HG03196 (cell line): ENCODE measurements at regions not wholly inside any gene's neighbourhood (a gene's known extent, or its start where the extent isn't known, plus 50 kb on each side); places are given as distances from the start of the nearest gene placed in this dataset.

Experiments used
- ATAC-seq: cut with Tn5 transposase; IDR thresholded peaks from one replicate; pipeline ENCODE4 v1.9.1; 2021; ENCODE audit not compliant: unreplicated experiment

DNA sequence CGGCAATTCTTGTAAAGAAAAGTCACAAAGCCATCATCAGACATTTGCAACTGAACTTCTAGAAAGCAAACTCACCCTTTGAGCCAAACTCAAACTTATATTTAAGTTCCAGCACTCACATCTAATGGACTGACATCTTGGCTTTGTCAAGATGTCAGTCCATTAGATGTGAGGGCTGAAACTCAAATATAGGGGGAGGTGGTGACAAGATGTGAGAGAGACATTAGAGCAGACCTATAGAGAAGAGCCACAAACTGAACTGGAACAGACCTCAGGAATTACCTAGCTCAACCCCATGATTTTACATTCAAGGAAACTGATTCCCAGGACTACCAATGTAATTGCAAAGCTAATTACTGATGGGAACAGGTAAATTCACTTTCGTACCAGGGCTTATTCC is 543.8 kb downstream of the TNS1 start:
- no peak for ATAC-seq

DNA sequence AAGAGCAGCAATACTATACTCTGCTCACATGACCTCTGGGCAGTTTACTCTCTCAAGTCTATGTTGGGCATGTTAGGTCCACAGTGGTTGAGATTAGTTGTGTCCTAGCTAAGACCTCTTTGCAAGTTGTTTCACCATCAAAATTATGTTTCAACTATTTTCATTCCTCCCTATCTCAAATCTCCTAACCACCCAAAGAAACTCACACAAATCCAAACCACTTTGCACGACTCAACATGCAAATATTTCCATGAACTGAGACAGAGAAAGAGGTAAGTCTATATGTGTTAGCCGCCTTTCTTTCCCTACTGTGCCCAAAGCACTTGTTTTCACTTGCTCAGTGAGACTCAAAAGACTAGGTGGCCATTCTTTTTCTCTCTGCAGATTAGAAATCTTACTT is 546.8 kb downstream of the TNS1 start:
- no peak for ATAC-seq

DNA sequence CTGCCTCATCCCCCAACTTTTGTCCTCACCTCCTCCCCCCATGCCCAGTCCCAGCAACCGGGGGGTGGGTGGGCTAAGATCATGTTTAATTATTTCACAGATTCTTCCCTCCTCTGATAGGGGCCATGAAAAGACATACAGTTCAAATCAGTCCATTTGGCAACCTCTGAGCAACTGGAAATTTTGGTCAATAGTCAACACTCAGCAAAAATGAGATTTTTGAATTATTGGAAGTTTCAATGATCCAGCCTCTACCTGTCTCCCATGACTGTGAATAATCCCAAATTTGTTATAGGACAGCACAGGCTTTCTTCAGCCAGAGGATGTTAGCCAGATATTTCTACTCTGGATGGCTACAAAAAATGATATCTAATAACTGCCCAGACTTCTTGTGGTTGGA is 549.9 kb downstream of the TNS1 start:
- ATAC-seq, result no peak

DNA sequence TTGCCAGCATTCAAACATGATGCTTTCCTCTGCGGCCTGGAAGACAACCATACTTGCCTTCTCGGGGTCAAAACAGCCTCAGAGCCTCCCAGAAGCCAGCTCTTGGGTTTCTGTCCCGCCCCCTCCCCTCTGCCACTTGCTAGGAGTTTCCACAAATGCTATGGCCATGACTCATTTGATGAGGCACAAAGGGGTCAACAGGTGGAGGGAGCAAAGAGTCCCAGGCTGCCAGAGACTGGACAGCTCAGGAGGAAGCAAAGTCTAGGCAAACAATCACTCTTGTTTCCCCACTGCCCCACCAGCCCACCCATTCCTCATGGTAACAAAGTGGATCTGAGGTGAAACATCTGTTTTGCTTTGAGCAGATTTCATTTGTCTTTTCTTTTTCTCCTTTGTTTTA is 551.1 kb downstream of the TNS1 start:
- no peak for ATAC-seq

DNA sequence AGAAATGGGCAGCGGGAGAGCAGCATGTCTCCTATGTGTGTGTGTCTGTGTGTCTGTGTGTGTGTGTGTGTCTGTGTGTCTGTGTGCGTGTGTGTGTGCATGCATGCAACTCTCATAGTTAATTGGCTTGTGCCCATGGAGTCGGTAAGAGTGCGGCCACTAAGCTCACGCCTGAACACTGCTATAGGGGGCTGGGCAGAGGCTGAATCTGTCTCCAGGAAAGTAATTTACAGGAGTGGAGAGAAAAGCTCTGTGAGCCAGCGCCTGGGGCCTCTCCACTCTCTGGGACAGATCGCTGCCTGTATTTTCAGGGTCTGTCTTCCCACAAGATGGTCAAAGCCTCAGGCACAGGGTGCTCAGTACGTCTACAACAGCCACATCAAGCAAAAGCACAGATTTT is 553.4 kb downstream of the TNS1 start:
- ATAC-seq, result no peak

DNA sequence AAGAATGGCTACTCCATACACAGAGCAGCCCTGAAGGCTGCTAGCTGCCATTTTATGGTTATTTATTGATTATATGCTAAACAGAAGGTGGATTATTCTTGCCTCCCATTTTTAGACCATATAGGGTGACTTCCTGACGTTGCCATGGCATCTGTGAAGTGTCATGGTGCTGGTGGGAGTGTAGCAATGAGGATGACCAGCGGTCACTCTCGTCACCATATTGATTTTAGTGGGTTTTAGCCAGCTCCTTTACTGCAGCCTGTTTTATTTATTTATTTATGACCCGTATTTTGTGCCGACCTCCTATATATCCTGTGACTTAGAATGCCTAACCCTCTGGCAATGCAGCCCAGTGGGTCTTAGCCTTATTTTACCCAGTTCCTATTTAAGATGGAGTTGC is 553.9 kb downstream of the TNS1 start:
- no peak for ATAC-seq

DNA sequence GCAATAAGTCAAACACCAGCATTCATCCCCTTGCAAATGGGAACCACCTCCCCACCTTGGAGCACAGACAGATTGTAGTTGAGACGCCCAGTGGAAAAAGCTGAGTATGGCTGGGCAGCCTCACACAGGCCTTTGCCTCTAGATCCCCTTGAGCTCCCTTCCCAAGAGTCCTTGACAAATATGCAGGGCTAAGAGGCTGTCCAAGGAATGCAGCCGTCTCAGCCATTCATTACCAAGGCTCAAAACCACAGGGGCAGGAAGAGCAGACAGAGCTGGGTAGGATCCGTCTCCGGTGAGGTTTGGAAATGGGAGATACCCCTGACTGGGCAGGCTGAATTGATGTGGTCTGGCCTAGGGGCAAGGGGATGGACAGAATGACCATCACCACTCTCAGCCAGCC is 557.1 kb downstream of the TNS1 start:
- no peak for ATAC-seq

DNA sequence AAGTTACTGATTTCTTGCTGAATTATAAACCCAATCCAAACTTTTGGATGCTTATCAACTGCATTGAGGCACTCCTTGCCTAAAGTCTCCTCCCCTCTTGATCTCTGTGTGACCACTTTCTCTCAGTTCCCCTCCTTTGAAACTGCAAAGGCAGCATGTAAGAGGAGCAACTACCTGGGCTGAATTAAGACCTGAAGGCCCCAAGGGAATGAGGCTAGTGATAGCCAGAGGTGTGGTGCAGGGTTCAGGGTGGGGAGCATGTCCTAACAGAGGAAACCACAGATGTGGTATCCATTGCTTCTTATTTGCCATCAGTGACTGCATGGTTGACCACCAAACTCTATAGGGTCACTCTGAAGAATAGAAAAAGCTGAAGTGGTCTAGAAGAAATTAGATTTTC is 557.9 kb downstream of the TNS1 start:
- no peak for ATAC-seq

DNA sequence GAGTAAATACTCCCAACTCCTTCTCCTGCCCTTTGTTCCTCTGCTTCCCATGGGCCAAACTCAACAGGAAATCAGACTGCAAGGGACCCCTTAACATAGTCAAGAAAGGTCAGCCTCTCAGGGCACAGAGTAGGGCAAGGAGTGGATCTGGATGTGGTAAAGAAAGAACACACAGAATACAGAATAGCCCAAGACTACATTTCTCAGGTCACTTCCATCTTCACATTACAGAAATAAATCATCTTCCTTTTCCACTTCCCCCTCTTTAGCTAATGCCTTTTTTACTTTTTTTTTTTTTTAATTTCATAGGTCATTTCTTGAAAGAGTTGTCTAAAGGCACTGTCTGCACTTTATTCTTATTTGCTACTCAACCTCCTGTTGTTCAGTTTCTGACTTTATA is 558.3 kb downstream of the TNS1 start:
- no peak for ATAC-seq

DNA sequence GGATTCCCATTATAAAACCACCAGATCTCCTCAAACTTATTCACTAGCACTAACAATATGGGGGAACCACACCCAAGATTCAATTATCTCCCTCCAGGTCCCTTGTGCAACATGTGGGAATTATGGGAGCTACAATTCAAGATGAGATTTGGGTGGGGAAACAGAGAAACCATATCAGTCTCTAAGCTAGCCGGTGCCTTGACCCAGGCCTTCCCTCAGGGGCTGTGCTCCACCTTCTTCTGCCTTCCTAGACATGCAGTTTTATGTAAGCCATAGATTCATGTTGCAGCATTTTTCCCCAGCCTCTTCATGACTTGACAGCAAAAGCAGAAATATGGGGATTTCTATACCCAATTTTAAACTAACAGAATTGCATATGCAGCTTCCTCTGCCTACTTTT is 559.2 kb downstream of the TNS1 start:
- ATAC-seq, result no peak

DNA sequence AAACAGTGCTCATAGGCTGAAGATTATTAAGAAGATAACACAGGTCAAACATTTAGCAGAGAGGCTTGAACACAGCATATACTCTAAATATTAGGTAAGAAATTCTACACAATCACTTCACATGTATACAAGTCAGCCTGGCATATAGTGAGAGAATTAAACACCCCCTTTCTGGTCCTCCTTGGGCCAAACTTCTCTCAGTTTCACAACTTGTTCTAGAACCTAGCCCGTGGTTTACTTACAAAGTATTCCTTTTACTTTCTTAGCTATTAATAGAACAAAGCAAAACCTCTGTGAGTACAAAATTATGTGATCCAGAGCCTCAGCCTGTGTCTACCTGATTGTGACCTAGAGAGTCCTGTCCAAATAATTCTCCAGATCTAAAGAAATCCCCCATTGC is 562.8 kb downstream of the TNS1 start:
- ATAC-seq, result peak; percentile 65

DNA sequence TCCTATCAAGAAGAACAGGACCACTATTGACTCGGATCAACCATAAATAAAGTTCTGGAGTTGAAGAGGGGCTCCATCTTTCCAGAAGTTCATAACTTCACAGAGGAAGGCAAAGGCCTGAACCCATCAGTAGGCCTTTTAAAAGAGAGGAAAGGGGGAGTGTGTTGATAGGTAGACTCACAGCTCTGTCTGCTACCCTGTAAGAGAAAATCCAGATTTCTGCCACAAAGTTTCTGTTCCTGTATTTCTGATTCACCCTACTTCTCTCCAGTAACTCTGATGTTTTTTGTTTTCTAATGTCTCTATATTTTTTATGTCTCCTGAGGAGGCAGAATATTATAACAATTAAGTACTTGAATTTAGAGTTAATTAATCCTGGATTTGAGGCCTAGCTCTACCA is 564.0 kb downstream of the TNS1 start:
- ATAC-seq, result no peak

DNA sequence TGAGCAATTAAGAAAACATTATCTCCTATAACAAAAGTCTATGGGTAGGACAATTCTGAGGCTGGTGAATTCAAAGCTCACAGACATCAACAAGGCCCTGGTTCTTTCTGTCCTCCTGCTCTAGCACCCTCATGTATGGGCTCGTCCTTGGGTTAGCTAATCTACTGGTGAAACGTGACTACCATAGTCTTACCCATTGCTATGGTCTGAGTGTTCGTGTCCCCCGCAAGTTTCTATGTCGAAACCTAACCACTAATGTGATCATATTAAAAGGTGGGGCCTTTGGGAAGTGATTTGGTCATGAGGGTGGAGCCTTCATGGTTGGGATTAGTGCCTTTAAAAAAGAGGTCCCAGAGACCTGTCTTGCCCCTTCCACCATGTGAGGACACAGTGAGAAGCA is 564.7 kb downstream of the TNS1 start:
- ATAC-seq, result no peak

DNA sequence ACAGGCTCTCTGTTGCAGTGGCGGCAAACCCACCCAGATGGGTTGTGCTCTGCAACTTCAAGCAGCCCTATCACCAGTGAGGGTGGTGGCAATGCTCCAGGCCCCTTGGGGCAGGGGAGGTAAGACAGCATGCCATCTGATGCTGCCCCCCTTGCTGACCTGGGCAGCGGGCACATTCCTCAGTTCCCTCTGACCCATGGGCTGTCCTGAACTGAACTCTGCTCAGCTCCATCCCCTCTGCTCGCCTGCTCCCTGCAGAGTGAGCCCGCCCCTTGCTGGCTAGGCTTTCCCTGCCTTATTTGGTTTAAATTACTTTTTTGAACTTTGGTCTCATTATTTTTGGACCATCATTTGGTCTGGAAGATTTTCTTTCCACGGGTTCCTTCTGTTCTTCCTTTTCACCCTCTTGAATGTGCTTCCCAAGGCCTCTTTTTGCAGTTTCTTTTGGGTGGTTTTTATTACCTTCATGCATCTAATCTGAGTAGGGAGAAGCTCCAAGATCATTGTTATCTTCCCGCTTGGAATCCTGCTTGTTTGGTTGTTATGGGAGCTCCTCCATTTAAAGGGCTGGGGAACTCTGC is 565.4 kb downstream of the TNS1 start:
- no peak for ATAC-seq

DNA sequence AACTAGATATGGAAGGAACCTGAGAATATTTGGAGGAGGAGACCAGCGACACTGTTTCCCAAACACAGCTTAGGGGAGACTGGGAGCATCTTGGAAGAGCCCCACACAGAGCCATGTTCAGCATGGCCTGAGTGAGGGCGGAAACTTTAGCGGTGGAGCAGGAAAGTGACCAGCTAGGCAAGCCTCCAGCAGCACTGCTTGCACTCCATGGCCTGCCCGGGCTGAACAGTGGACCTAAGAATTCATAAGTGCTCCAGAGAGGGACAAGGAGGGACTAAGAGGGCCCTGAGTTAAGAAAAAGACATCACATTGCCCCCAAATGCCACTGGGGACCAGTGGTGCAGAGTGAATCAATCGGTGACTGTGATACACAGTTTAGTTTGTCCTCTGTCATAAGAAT is 566.4 kb downstream of the TNS1 start:
- ATAC-seq, result no peak

DNA sequence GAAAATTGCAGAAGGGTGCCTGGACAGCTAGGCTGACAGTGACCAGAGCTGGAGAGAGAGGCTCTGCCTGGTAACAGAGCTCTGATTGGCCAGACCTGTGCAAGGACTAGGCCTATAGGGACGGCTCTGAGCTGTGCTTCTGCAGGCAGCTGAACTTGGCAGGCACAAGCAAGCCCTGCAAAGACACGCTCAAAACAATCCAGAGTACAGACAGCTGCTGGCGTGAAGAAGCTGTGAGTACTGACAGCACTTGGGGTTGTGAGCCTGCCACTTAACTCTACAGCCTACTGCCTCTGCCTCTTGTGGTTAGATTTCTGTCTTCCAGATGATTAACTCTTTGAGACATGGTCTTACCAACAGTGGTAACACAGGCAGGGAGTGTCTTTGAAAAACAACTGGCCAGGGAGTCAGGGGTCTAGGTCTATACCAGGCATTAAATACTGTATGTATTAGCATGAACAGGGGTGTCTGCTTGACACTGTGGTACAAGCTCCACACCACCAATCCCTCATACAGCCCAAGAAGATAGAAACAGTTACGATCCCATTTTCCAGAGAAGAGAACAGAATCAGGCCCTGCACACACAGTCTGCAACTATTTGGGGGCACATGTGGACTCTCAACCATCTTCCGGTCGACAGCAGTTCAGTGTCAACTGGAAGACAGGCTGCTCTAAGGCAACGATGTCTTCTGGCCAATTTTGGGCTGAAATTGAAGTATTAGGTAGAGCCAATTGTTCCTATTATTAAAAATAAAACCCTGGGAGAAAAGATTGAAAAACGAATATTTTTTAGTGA is 568.4 kb downstream of the TNS1 start:
- peak; percentile 96 for ATAC-seq

DNA sequence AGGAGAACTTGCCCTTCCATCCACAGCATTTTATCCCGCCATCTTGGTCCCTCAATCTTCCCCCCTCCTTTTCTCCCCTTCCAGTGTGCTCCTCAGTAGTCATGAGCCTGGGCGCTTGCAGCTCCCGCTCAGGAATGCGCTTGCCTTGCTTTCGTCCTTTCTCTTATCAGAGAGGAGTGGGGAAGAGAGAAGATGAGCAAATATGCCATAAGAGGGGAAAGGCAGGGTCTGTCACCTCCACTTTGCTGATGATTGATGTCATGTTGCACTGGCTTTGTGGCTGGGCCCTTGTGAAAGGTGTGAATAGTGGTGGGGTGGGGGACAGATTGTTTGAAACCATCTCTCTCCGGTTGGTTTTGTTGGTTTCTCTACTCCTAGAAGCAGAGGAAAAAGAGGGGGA is 569.3 kb downstream of the TNS1 start:
- ATAC-seq, result no peak

DNA sequence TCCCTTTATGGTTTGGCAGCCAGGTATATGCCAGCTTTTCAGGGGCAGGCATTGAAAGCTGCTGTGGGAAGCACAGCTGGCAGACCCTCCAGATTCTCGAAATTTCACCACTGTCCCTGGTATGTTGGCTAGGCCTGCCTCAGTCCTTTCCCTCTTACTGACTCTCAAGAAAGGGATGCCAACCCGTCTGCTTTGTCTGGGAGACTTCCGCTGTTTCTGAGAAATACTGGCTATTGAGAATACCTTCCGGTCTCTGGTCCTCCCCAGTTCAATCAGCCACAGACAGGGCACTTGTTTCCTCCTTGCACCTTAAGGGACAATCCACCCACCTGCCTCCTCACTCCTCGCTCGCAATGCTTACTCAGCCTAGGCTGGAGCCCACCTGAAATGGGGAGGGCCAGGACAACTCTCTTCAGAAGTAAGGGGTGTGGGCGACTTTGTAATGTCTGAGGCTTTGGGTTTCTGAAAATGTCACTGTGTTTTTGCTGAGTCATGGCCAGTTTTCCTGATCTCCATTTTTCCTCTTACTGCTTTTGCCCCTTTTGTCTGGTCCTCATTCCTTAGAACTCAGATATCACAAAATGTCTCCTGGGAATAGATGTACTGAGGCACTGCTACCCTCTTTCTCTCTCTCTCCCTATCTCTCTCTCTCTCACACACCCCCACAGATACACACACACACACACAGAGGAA is 571.1 kb downstream of the TNS1 start:
- no peak for ATAC-seq

DNA sequence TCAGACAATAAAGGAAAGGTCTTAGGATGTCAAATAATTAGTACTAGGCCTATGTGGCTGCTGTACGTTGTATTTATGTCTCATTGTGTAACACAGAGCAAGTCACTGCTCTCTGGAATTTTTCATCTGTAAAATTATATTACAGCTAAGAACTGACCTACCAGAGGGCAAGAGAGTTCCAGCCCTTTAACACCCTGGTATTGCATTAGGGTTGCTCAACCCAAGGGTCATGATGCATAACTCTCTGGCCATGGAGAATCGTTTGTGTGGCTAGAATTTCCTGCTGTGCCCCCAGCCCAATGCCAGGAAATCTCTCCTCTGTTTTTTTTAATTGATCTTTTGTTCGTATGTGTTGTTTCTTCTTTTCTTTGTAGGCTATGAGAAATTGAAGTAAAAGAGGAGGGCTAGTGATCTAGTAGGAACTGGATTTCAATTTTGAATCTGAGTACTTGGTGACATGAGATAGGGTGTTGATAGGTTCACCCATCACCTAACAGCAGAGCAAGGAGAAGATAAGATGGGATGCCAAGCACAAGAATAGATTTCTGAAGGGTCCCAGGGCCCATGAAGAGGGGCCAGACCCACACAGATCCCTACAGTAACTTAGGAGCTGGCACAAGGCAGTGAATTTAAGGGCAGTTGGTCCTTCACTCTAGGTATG is 571.2 kb upstream of the TNP1 start:
- ATAC-seq, result no peak

DNA sequence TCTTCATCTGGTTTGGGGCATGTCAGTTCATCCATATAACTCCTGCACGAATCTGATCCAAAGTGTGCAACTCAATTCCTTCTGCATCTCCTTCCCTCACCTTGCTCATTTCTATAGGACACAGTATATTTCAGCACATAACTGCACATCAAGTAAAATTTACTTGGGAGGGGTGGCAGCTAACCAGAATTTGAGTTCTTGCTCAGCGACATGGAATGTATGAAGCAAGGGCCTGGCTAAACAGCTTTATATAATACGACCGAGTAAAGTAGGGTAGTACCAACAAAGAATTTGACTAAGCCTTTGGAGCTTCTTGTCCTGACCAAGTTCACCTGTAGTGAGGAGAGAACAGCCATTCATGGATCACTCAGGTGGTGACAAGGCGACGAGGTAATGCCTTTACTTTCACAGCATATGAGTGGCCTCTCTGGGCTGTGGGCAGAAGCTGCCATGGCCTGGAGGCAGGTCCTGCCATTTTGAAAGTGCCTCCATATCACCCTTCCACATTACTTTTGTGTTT is 570.2 kb upstream of the TNP1 start:
- no peak for ATAC-seq

DNA sequence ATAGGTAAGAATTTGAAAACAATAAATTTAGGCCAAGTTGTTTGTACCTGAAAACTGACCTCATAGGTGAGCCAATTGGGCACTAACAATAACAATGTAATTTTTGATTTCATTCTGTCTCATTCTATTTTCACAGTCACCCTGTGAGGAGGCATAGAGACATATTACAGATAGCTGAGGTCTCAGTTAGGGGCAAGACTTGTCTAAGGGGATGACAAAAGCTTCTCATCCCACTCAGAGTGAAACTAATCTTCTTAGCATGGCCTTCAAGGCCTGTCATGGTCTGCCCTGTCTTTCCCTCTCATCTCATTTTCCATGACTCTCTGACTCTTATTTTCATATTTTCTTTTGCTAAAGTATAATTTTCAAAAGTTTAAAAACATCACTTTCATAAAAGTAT is 562.0 kb upstream of the TNP1 start:
- ATAC-seq, result no peak

DNA sequence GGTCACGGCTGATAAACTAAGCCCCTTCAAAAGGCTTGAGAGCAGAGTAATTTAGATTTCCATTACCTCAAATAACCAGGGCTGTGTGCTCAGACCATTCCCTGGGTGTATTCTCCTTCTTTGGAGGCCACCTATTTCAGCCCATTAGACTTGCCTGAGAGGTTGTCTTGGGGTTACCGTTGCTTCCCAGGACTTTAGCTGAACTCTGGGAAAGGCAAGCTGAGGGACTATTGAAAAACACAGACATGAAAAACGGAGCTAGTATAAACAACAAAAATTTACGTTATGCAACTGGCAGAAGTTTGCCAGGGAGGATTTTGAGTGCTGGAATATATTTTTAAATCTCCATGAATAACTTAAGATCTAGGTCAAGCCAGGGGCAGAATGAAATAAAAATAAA is 561.0 kb upstream of the TNP1 start:
- ATAC-seq, result no peak
